HCT116 (cell line): ENCODE measurements at regions not wholly inside any gene's neighbourhood (a gene's known extent, or its start where the extent isn't known, plus 50 kb on each side); places are given as distances from the start of the nearest gene placed in this dataset.

Source experiments
- ATAC-seq: fragments of 200-7000 bp; cut with Tn5 transposase; 2 replicates; pipeline ENCODE4 v1.9.1; 2020; ENCODE audit warnings: mild to moderate bottlenecking, moderate library complexity
- BruUV-seq: library from RNA; stranded (reverse); fragments of 400-500 nt; replicated peaks from 2 replicates; lab custom pipeline; 2021; lab: Mats Ljungman, UMichigan
- CTCF ChIA-PET: fragments of 300-600 bp; sonication (Branson Sonifier 250); formaldehyde crosslinking; loops from one replicate; lab custom pipeline; 2021; ENCODE audit warnings: antibody characterized with exemption; lab: Charles Lee
- POLR2A ChIA-PET: fragments of 300-600, 350-600 bp; sonication (Branson Sonifier 250); formaldehyde crosslinking; loops from one replicate; lab custom pipeline; 2021; ENCODE audit warnings: antibody characterized with exemption; lab: Charles Lee
- RAD21 ChIA-PET, 2 experiments: fragments of 300-600 bp; sonication (Branson Sonifier 250); formaldehyde crosslinking; loops; one replicate each; lab custom pipeline; 2023; ENCODE audit warnings: low total read pairs in 2 of 2; ENCODE audit not compliant: uncharacterized antibody in 2 of 2, unreplicated experiment in 2 of 2, low non-redundant PET in 1 of 2; lab: Charles Lee
- DNase-seq: peaks from one replicate; pipeline ENCODE4 v3.0.0-alpha.2; 2010; ENCODE audit warnings: low read depth, low spot score
- H2AFZ ChIP-seq: fragments of 200-600 bp; shearing (Covaris generic), sonication (generic); 2 replicates; pipeline ENCODE4 v1.6.1; 2017; ENCODE audit warnings: low read depth, mixed run types, mixed read lengths, antibody characterized with exemption, low read length; ENCODE audit not compliant: poor library complexity, severe bottlenecking
- H3K27ac ChIP-seq: 2 replicates; pipeline ENCODE4 v1.5.1; 2012; ENCODE audit warnings: low read depth, low read length
- H3K27me3 ChIP-seq: fragments of 200-600 bp; sonication (generic); 2 replicates; pipeline ENCODE4 v1.6.1; 2016; ENCODE audit warnings: mixed run types, low read length, mixed read lengths; ENCODE audit not compliant: insufficient read depth
- H3K36me3 ChIP-seq, 2 experiments: fragments of 200-500 bp in 1 of 2; fragments of 200-600 bp in 1 of 2; sonication (Bioruptor generic) in 1 of 2; sonication (generic) in 1 of 2; 2 replicates each; pipeline versions ENCODE4 v1.5.1 to v1.6.1; 2014 to 2016; ENCODE audit warnings: low read length in 2 of 2, inconsistent platforms in 1 of 2, mixed read lengths in 1 of 2, mixed run types in 1 of 2; ENCODE audit not compliant: insufficient read depth in 2 of 2, control insufficient read depth in 1 of 2
- H3K4me1 ChIP-seq, 2 experiments: fragments of 200-600 bp in 1 of 2; sonication (generic) in 1 of 2; 2 replicates each; pipeline versions ENCODE4 v1.5.1 to v1.6.1; 2012 to 2017; ENCODE audit warnings: low read length in 2 of 2, inconsistent platforms in 1 of 2, mild to moderate bottlenecking in 1 of 2, mixed read lengths in 1 of 2, mixed run types in 1 of 2, moderate library complexity in 1 of 2; ENCODE audit not compliant: insufficient read depth in 2 of 2, control insufficient read depth in 1 of 2
- H3K4me2 ChIP-seq: fragments of 200-600 bp; sonication (generic); 2 replicates; pipeline ENCODE4 v1.6.1; 2017; ENCODE audit warnings: mixed run types, low read length, mixed read lengths
- H3K4me3 ChIP-seq, 2 experiments: fragments of 200-600 bp in 1 of 2; sonication (generic) in 1 of 2; replicated peaks in 1 of 2; 2 replicates each; pipeline ENCODE4 v1.5.1; 2011 to 2016; ENCODE audit warnings: low read length in 2 of 2, control low read depth in 1 of 2, low read depth in 1 of 2, mild to moderate bottlenecking in 1 of 2, mixed read lengths in 1 of 2, mixed run types in 1 of 2
- H3K79me2 ChIP-seq: fragments of 200-600 bp; sonication (generic); 2 replicates; pipeline ENCODE4 v1.6.1; 2017; ENCODE audit warnings: mild to moderate bottlenecking, mixed run types, low read length, moderate library complexity, mixed read lengths; ENCODE audit not compliant: insufficient read depth
- H3K9ac ChIP-seq: fragments of 200-600 bp; sonication (generic); 2 replicates; pipeline ENCODE4 v1.6.1; 2016; ENCODE audit warnings: low read length, mixed read lengths
- H3K9me2 ChIP-seq: fragments of 200-600 bp; sonication (generic), shearing (Covaris generic); 2 replicates; pipeline ENCODE4 v1.6.1; 2017; ENCODE audit warnings: mixed run types, mild to moderate bottlenecking, moderate library complexity; ENCODE audit not compliant: insufficient read depth
- H3K9me3 ChIP-seq, 2 experiments: fragments of 200-500 bp in 1 of 2; fragments of 200-600 bp in 1 of 2; sonication (Bioruptor generic) in 1 of 2; sonication (generic) in 1 of 2; 2 replicates each; pipeline ENCODE4 v1.6.1; 2014 to 2017; ENCODE audit warnings: low read length in 2 of 2, mixed read lengths in 2 of 2, inconsistent platforms in 1 of 2, low read depth in 1 of 2, mild to moderate bottlenecking in 1 of 2, mixed run types in 1 of 2, moderate library complexity in 1 of 2; ENCODE audit not compliant: control insufficient read depth in 1 of 2, insufficient read depth in 1 of 2
- H4K20me1 ChIP-seq: fragments of 200-600 bp; sonication (generic), shearing (Covaris generic); 2 replicates; pipeline ENCODE4 v1.6.1; 2017; ENCODE audit warnings: mixed run types, mild to moderate bottlenecking, moderate library complexity; ENCODE audit not compliant: insufficient read depth
- CBX3 ChIP-seq: IDR thresholded peaks from 2 replicates; pipeline ENCODE4 v1.6.1; 2012; ENCODE audit warnings: low read depth
- CEBPB ChIP-seq: IDR thresholded peaks from 2 replicates; pipeline ENCODE4 v1.6.1; 2012; ENCODE audit warnings: low read depth
- CTCF ChIP-seq, 3 experiments: fragments of 200-600 bp in 1 of 3; sonication (generic) in 1 of 3; IDR thresholded peaks in 2 of 3; conservative IDR thresholded peaks in 1 of 3; 2 replicates each; pipeline ENCODE4 v1.5.1; 2012 to 2017; ENCODE audit warnings: low read depth in 2 of 3, low read length in 2 of 3, antibody characterized with exemption in 1 of 3, borderline replicate concordance in 1 of 3, control low read depth in 1 of 3, mild to moderate bottlenecking in 1 of 3, mixed read lengths in 1 of 3, mixed run types in 1 of 3, moderate library complexity in 1 of 3; ENCODE audit not compliant: insufficient read depth in 1 of 3
- EGR1 ChIP-seq: IDR thresholded peaks from 2 replicates; pipeline ENCODE4 v1.6.1; 2012; ENCODE audit warnings: low read depth
- EZH2 ChIP-seq: fragments of 200-600 bp; sonication (generic); IDR thresholded peaks from 2 replicates; pipeline ENCODE4 v1.6.1; 2017; ENCODE audit warnings: antibody characterized with exemption, mixed run types
- JUND ChIP-seq: IDR thresholded peaks from 2 replicates; pipeline ENCODE4 v1.6.1; 2012
- POLR2A ChIP-seq: IDR thresholded peaks from 2 replicates; pipeline ENCODE4 v1.7.0; 2011; ENCODE audit warnings: borderline replicate concordance; ENCODE audit not compliant: insufficient read depth, insufficient read length; ENCODE audit errors: extremely low read depth
- SIN3A ChIP-seq: IDR thresholded peaks from 2 replicates; pipeline ENCODE4 v1.6.1; 2012; ENCODE audit warnings: low read depth
- SRF ChIP-seq: IDR thresholded peaks from 2 replicates; pipeline ENCODE4 v1.6.1; 2012; ENCODE audit warnings: low read depth
- TCF7L2 ChIP-seq: IDR thresholded peaks from 2 replicates; pipeline ENCODE4 v1.7.0; 2011; ENCODE audit warnings: borderline replicate concordance, inconsistent platforms; ENCODE audit not compliant: insufficient read depth, insufficient read length; ENCODE audit errors: extremely low read depth
- YY1 ChIP-seq: IDR thresholded peaks from 2 replicates; pipeline ENCODE4 v1.6.1; 2011; ENCODE audit warnings: low read length, low read depth, moderate library complexity, mild to moderate bottlenecking; ENCODE audit not compliant: insufficient replicate concordance; ENCODE audit errors: extremely low read depth
- ZFX ChIP-seq: fragments of 450-650 bp; IDR thresholded peaks from 2 replicates; pipeline ENCODE4 v1.6.1; 2017
- intact Hi-C: fragments of 100-400 bp; cut with micrococcal nuclease; formaldehyde crosslinking; loops from 2 replicates; pipeline ENCODE4 v1.10.0; 2022
- TF ChIP-seq, protein P1 (sequence below): IDR thresholded peaks from 2 replicates; pipeline ENCODE4 v1.6.1; 2012
- TF ChIP-seq, protein P2 (sequence below): IDR thresholded peaks from 2 replicates; pipeline ENCODE4 v1.6.1; 2012
- TF ChIP-seq, protein P3 (sequence below): IDR thresholded peaks from 2 replicates; pipeline ENCODE4 v1.6.1; 2012; ENCODE audit warnings: low read depth

DNA sequence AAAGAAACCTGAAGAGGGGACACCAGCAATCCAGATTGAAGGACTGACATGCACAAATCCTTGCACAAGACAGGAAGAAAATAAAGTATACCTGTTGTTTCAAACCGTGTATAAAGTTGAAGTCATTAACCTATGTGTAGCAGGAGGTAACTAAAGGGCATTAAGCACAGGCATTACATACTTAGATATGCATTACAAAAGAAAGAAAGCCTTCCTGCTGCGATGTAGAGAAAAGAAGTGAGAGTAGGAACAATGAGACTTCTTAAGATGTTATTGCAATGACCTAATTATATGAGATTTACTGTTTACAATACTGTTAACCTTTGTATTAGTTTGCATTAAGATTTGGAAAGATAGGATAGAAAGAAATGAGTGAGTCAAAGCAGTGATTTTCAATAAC, 308.9 kb upstream of the PTPRD start:
- Histone ChIP-seq H3K4me1 (no peaks in the 10 kb centered on the region), H3K9ac (no peak overlapping the region), H3K27me3 (no peaks in the 10 kb centered on the region), H3K36me3 (no peaks in the 10 kb centered on the region), H3K4me3 (no peak overlapping the region), H3K9me3 (peaks cover 19 to 24% of the 10 kb centered on the region in 2 experiments; a peak in 2 of 4 replicates), H3K4me2 (no peak overlapping the region), H4K20me1 (no peaks in the 10 kb centered on the region), H2AFZ (no peak overlapping the region)
- DNase-seq = no peak
- ChIA-PET RAD21 (no interaction called here), CTCF (no interaction called here)
- intact Hi-C loops = no loop called here
- no peak for TF ChIP-seq CTCF (IDR thresholded peaks at IDR 0.05 in 2 of 3, conservative IDR thresholded peaks at IDR 0.05 in 1 of 3; ENCODE audit: borderline replicate concordance in 1 of 3, insufficient read depth in 1 of 3, low read depth in 2 of 3, low read length in 2 of 3)
- TF ChIP-seq, all 23 proteins: peak for 0
- no TSS peak for BruUV-seq
- ATAC-seq = no peak
- Histone ChIP-seq H3K27ac (no peak overlapping the region), H3K79me2 (no peaks in the 10 kb centered on the region), H3K9me2 (no peaks in the 10 kb centered on the region)
- POLR2A ChIA-PET = no interaction called here

GRCh38 chr9:10925896-10926295, 313.1 kb upstream of the PTPRD start:
- H2AFZ ChIP-seq = no peak overlapping the region
- H3K4me3 ChIP-seq = no peak overlapping the region
- H3K9ac ChIP-seq = no peak overlapping the region
- no peaks in the 10 kb centered on the region for H3K79me2 ChIP-seq
- RAD21 ChIA-PET = no interaction called here
- POLR2A ChIA-PET = no interaction called here
- H4K20me1 ChIP-seq = no peaks in the 10 kb centered on the region
- no peaks in the 10 kb centered on the region for H3K36me3 ChIP-seq
- no TSS peak for BruUV-seq
- no peak for DNase-seq
- no peaks in the 10 kb centered on the region for H3K9me2 ChIP-seq
- intact Hi-C loops = no loop called here
- H3K4me1 ChIP-seq = no peaks in the 10 kb centered on the region
- peaks cover 8 to 22% of the 10 kb centered on the region in 2 experiments; a peak in 1 of 4 replicates for H3K9me3 ChIP-seq
- no peaks in the 10 kb centered on the region for H3K27me3 ChIP-seq
- no peak overlapping the region for H3K4me2 ChIP-seq
- ATAC-seq = no peak
- TF ChIP-seq YY1 = no peak
- TF ChIP-seq SRF = no peak
- no peak for TF ChIP-seq SIN3A
- no peak for TF ChIP-seq CEBPB
- TF ChIP-seq, protein P1, sequence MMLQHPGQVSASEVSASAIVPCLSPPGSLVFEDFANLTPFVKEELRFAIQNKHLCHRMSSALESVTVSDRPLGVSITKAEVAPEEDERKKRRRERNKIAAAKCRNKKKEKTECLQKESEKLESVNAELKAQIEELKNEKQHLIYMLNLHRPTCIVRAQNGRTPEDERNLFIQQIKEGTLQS = no peak
- no peak for TF ChIP-seq ZFX
- TF ChIP-seq JUND = no peak
- no peak for TF ChIP-seq CBX3
- TF ChIP-seq, protein P2, sequence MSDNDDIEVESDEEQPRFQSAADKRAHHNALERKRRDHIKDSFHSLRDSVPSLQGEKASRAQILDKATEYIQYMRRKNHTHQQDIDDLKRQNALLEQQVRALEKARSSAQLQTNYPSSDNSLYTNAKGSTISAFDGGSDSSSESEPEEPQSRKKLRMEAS = no peak
- TF ChIP-seq EZH2 = no peak
- TF ChIP-seq, protein P3, sequence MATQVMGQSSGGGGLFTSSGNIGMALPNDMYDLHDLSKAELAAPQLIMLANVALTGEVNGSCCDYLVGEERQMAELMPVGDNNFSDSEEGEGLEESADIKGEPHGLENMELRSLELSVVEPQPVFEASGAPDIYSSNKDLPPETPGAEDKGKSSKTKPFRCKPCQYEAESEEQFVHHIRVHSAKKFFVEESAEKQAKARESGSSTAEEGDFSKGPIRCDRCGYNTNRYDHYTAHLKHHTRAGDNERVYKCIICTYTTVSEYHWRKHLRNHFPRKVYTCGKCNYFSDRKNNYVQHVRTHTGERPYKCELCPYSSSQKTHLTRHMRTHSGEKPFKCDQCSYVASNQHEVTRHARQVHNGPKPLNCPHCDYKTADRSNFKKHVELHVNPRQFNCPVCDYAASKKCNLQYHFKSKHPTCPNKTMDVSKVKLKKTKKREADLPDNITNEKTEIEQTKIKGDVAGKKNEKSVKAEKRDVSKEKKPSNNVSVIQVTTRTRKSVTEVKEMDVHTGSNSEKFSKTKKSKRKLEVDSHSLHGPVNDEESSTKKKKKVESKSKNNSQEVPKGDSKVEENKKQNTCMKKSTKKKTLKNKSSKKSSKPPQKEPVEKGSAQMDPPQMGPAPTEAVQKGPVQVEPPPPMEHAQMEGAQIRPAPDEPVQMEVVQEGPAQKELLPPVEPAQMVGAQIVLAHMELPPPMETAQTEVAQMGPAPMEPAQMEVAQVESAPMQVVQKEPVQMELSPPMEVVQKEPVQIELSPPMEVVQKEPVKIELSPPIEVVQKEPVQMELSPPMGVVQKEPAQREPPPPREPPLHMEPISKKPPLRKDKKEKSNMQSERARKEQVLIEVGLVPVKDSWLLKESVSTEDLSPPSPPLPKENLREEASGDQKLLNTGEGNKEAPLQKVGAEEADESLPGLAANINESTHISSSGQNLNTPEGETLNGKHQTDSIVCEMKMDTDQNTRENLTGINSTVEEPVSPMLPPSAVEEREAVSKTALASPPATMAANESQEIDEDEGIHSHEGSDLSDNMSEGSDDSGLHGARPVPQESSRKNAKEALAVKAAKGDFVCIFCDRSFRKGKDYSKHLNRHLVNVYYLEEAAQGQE = no peak
- no peak for TF ChIP-seq TCF7L2
- no peak for TF ChIP-seq EGR1
- no peak for TF ChIP-seq POLR2A
- TF ChIP-seq, all 23 proteins: peak for 0
- CTCF ChIA-PET = no interaction called here
- no peak overlapping the region for H3K27ac ChIP-seq
